ENCODE measurements at regions not wholly inside any gene's neighbourhood (a gene's known extent, or its start where the extent isn't known, plus 50 kb on each side); places are given as distances from the start of the nearest gene placed in this dataset.

DNA sequence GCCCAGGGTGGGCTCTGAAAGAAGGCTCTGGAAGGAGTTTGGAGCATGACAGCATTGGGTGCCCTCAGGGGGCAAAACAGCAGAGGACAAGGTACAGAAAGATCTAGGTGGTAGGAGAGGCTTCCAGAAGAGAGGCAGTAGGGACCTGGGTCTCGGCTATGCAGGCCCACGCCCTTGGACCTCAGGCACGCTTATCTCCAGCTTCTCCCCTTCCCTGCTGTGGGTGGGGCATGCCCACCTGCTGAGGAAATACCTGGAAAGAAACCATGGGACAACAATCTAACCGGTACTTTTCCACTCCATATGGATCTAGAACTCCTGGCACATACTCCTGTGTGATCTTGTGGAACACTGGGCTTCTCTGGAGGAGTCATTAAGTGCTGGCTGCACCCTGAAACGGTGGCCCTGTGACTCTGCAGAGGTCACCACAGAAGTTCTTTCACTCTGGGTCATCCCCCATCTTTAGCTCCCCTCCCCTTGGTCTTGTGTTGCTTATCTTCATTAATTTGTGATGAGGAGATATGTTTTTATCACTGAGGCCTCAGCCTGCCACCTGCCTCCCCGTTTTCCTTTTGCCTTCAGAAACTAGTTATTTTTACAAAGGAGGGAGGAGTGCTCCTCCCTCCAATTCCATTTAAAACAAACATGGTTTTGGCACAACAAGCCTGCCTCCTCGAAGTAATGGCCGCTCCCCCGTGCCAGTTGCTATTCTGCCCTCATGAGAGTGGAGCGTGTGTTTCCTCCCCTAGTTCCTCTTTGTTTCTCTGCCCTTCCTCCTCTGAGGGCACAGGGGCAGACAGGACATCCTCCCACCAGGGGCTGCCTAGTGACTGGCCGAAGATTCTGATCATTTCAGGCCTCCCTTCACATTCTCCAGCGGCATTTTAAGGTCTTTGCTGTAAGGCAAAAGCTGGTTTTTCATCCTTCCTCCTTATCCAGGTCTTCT, 78.0 kb upstream of the ATP5PO start:
- TF ChIP-seq, protein P1, sequence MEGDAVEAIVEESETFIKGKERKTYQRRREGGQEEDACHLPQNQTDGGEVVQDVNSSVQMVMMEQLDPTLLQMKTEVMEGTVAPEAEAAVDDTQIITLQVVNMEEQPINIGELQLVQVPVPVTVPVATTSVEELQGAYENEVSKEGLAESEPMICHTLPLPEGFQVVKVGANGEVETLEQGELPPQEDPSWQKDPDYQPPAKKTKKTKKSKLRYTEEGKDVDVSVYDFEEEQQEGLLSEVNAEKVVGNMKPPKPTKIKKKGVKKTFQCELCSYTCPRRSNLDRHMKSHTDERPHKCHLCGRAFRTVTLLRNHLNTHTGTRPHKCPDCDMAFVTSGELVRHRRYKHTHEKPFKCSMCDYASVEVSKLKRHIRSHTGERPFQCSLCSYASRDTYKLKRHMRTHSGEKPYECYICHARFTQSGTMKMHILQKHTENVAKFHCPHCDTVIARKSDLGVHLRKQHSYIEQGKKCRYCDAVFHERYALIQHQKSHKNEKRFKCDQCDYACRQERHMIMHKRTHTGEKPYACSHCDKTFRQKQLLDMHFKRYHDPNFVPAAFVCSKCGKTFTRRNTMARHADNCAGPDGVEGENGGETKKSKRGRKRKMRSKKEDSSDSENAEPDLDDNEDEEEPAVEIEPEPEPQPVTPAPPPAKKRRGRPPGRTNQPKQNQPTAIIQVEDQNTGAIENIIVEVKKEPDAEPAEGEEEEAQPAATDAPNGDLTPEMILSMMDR (IDR thresholded peaks at IDR 0.05): no peak
- no peak for TF ChIP-seq POLR2A (IDR thresholded peaks at IDR 0.05)

Data from thyroid gland (tissue), 4 donors.